ENCODE measurements at regions not wholly inside any gene's neighbourhood (a gene's known extent, or its start where the extent isn't known, plus 50 kb on each side); places are given as distances from the start of the nearest gene placed in this dataset.
"Not testable (repeated sequence)": the region's sequence is repeated elsewhere in the genome, so short reads cannot be mapped to it uniquely, and the experiment has no call there.

DNA sequence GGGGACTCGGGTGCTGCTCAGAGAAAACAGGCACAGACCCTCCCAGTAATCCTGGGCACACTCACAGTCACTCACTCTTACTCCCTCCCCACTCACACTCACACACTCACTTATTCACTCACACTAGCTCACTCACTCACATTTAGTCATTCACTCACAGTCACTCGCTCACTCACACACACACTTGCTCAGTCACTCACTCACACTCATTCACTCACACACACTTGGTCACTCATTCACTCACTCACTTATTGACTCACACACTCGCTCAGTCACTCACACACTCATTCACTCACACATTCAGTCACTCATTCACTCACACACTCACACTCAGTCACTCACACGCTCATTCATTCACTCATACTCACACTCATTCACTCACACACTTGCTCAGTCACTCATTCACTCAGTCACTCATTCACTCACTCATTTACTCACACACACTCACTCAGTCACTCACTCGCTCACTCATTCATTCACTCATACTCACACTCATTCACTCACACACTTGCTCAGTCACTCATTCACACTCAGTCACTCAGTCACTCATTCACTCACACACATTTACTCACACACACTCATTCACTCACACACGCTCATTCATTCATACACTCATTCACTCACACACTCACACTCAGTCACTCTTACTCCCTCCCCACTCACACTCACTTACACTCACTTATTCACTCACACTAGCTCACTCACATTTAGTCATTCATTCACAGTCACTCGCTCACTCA, 164.2 kb upstream of the C1orf174 start:
- no peak for DNase-seq (ENCODE audit: low spot score)

DNA sequence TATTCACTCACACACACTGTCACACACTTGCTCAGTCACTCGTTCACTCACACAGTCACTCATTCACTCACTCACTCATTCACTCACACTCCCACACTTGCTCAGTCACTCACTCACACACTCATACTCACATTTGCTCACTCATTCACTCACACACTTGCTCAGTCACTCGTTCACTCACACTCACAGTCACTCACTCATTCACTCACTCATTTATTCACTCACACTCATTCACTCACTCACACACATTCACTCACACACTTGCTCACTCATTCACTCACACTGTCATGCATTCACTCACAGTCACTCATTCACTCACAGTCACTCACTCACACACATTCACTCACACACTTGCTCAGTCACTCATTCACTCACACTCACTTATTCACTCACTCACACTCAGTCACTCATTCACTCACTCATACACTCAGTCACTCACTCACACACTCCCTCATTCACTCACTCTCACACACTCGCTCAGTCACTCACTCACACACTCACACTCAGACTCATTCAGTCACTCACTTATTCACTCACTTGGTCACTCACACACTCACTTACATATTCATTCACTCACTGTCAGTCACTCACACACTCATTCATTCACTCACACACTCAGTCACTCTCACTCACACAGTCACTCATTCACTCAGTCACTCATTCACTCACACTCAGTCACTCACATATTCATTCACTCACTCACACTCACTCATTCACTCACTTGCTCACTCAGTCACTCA, 167.0 kb upstream of the C1orf174 start:
- no peak for DNase-seq (ENCODE audit: low spot score)

DNA sequence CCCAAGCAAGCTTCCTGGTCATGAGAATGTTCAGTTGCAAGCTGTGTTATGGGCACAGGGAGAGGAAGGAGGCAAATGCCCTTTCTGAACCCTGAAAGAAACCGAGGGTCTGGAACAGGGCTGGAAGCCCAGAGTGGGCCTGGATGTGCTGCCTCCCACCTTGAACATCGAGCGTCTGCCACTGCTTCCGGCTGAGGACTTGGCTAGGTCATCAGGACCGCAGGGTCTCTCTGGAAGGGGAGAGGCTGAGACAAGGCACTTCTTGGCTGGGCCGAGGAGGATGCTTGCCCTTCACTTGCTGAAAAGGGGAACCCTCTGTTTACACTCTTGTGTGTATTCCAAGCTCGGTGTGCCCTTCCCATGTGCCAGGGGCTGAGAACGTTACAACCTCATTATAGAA, 168.0 kb upstream of the C1orf174 start:
- DNase-seq (ENCODE audit: low spot score), result no peak

DNA sequence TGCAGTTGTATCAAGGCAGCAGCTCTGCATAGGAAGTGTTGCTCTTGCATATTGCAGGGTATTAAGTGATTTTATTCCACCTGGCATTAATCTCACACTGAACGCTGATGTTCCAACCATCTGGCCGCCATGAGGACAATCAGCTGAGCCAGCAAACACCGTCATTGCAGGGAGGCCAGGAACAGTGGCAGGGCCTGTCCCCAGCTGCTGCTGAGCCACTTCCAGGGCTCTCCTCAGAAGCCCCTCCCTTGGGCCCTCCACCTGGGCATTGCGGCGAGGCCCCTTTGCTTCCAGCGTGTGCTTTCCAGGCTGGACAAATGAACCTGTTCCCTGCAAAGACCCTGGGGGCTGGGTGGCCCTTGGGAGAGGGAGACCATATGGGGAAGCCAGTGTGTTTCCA, 171.6 kb upstream of the C1orf174 start:
- DNase-seq (ENCODE audit: low spot score), result no peak

GRCh38 chr1:4072481-4073153, 172.5 kb upstream of the C1orf174 start:
- DNase-seq (ENCODE audit: low spot score), result no peak

DNA sequence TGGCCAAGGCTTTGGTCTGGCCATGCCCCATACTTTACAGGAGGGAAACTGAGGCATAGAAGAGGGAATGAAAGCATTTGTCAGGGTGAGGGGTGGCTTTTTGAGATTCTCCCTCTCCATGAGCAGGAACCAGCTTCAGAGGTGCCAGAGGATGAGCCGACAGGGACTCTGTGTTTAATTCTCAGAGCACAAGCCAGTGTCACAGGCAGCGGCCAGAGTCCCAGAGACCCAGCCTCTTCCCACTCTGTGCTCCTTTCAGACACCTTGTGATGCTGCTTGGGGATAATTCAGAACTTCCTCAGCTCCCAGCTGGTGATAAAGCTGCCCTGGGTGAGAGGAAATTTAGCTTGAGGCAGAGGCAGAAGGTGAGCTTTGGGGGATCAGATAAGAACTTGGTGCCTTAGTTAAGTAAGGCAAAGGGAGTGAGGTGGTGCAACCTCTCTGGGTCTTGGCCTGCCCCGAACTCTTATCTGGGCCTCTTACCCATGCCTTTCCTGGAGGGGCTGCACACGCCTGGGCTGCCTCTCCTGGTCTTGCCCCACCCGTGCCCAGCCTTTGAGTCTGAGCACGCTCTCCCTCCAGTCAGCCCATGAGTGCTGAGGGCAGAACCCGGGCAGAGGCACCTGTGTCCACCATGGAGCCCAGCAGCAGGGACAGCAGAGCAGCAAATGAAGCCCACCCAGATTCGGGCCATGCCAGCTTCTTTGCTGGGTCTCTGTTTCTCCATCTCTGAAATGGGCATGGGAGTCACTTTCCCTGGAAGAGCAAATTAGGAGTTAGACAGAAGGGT, 175.6 kb upstream of the C1orf174 start:
- no peak for DNase-seq (ENCODE audit: low spot score)

DNA sequence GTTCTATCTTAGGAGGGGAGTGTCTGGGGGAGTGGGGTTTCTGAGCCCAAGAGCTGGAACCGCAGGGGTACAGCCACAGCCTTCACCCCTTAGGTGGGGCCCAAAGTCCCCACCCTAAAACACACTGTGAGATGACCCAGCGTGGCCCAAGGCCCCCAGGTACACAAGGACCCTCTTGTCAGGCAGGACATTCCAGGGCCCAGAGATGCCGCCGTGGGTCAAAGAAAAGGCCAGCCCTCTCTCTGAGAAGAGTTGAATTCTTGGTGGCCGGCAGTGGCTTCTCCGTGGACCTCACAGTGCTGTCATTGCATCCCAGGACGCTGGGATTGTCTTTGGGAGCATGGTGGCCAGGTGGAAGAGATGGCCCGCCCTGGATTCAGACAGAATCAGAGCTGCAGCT, 176.3 kb upstream of the C1orf174 start:
- no peak for DNase-seq (ENCODE audit: low spot score)

GRCh38 chr1:4078091-4078962, 178.3 kb upstream of the C1orf174 start:
- DNase-seq (ENCODE audit: low spot score), result not testable (repeated sequence)

DNA sequence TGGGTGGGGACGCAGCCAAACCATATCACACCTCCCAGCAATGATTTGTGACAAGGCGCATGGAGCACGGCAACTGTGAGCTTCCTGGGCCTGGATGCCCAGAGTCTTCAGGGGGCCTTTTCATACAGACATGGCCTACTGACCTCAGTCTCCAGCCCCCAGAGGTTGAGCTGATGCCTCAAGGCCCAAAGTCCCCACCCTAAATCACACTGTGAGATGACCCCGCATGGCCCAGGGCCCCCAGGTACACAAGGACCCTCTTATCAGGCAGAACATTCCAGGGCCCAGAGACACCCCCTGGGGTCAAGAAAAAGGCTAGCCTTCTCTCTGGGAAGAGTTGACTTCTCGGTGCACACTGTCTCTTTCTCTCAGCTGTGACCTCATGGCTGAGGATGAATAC, 179.7 kb upstream of the C1orf174 start:
- no peak for DNase-seq (ENCODE audit: low spot score)

GRCh38 chr1:4081806-4082711, 182.0 kb upstream of the C1orf174 start:
- no peak for DNase-seq (ENCODE audit: low spot score)

DNA sequence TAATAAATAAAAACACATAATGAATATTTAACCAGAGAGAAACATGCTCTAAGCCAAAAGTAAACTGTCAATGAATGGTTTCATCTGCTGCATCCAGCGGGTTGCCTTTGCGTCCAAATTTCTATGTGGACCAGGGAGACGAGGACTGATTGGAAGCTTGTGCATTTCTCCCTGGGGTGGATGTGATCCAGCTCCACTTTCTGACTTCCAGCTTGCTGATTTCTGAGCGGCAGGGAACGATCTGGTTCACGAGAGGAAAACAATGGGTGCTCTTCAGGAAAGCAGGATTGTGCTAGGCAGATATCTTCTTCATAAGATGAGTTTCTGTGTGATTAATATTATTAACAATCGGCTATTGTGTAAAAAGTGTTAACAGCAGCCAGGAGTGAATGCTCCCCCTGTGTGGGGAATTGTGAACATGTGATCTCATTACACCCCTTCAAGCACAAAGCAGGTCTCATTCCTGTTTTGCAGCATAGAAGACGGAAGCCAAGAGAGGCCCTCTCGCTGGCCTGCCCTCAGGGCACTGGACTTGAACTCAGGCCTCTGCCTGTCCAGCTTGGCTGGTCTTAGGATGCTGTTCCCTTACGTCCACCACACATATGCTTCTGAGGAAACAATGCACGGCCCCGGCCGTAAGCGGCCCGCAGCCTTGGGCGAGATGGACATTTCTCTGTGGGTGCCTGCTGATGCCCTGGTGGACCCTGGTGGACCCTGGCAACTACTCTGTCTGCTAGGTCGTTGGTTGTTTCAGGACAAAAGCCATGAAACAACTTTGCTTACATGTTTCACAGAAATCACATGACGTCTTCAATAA, 183.4 kb upstream of the C1orf174 start:
- no peak for DNase-seq (ENCODE audit: low spot score)

- peak; percentile 28 for DNase-seq (ENCODE audit: low spot score)
These were observed 184.0 kb upstream of the C1orf174 start for GRCh38 chr1:4084048-4084431.

- no peak for DNase-seq (ENCODE audit: low spot score)
These were observed 184.4 kb upstream of the C1orf174 start for GRCh38 chr1:4084446-4084845.

GRCh38 chr1:4084896-4085295, 184.8 kb upstream of the C1orf174 start:
- DNase-seq (ENCODE audit: low spot score), result no peak

GRCh38 chr1:4085546-4085945, 185.5 kb upstream of the C1orf174 start:
- DNase-seq (ENCODE audit: low spot score), result no peak

- no peak for DNase-seq (ENCODE audit: low spot score)
These were observed 186.2 kb upstream of the C1orf174 start for GRCh38 chr1:4086085-4086850.

- no peak for DNase-seq (ENCODE audit: low spot score)
These were observed 186.8 kb upstream of the C1orf174 start for GRCh38 chr1:4086921-4087320.

All from H4 (cell line).